SKM-1 (cell line): ENCODE measurements at regions not wholly inside any gene's neighbourhood (a gene's known extent, or its start where the extent isn't known, plus 50 kb on each side); places are given as distances from the start of the nearest gene placed in this dataset.

Source experiments
- DNase-seq: peaks from one replicate; lab custom pipeline; 2025; ENCODE audit not compliant: unreplicated experiment; lab: John Stamatoyannopoulos, UW

- no peak for DNase-seq
Observed at GRCh38 chr6:134642279-134642678, 307.6 kb downstream of the ALDH8A1 start.

- DNase-seq: peak; percentile 70
Observed at GRCh38 chr6:134640975-134641429, 308.9 kb downstream of the ALDH8A1 start.

DNA sequence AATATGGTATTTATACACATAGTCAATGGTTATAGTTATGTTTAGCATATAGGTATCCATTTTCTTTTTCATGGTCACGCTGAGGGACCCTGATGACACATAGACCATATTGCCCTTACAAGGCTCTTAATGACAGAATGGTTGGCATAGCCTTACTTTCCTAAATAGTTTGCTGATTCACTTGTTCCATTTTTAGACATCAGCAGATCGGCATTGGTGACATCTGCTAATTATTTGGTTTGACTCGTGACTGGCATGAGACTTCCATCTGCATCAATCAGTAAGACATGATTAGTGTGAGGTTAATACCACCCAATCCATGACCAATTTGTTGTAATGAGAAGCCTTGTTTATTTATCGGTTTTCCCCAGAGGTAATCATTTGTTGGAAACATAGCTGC is 309.7 kb downstream of the ALDH8A1 start:
- DNase-seq: no peak

- no peak for DNase-seq
Observed at GRCh38 chr6:134637847-134638437, 312.0 kb downstream of the ALDH8A1 start.

GRCh38 chr6:134637282-134637681 is 312.6 kb downstream of the ALDH8A1 start:
- no peak for DNase-seq

DNA sequence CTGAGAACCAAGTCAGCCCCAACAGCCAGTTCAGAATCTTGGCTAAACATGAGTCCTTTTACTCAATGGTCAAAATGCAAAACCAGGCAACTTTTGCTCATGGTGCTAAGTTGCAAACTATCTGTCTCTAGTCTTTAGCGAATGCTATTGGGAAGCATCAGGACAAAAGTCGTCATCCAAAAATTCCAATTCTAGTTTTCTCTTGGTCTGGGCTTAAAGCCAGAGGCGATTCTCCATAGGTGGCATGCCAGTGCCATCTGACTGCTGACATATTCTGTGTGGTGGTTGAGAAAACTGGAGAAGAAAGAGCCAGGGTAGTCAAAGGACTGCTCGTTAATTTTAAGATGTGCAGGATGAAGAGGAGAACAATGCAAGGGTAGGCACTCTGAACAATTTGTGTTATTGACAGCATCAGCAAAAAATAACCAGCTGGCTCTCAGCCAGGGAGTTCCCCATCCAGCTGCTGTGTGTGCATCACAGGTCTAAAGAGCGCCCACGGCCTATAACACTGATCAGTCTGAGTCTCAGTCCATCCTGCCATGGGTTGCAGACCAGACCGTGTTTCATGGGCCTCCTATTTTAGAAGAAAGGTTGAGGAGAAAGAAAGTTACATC is 313.6 kb downstream of the ALDH8A1 start:
- DNase-seq: no peak

DNA sequence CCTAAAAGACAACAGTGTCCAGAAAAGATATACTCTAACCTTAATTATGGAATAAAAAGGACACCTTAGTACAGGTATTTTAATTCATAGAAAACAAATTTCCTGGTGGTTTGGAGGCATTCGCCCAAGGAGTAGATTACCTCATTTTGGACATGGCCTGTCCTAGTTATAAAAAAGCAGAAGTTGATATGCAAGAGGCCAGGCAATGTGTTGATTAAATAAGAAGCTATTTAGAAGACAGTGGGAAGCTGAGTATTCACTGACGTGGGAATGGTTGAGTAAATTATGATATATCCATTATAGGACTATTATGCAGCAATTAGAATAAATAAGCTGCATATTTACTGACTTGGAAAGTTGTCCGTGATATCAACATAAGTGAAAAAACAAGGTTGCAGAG is 314.9 kb downstream of the ALDH8A1 start:
- DNase-seq: peak; percentile 35

DNA sequence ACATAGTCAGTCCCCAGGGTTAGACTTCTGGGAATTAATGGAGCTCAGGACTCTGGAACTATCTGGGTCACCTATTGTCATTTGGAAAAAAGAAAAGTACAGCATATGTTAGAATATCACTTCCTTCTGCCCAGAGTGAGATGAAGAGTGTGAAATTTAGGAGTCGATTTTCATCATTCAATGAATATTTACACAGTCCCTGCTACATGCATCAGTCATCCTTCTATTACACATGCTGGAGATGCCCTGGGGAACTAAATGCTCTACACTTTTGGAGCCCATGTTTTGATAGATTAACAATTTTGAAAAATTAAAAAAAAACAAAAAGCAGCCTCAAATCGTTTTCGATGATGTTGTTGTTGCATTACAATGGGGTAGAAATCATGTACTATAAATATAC is 315.4 kb downstream of the ALDH8A1 start:
- no peak for DNase-seq

DNA sequence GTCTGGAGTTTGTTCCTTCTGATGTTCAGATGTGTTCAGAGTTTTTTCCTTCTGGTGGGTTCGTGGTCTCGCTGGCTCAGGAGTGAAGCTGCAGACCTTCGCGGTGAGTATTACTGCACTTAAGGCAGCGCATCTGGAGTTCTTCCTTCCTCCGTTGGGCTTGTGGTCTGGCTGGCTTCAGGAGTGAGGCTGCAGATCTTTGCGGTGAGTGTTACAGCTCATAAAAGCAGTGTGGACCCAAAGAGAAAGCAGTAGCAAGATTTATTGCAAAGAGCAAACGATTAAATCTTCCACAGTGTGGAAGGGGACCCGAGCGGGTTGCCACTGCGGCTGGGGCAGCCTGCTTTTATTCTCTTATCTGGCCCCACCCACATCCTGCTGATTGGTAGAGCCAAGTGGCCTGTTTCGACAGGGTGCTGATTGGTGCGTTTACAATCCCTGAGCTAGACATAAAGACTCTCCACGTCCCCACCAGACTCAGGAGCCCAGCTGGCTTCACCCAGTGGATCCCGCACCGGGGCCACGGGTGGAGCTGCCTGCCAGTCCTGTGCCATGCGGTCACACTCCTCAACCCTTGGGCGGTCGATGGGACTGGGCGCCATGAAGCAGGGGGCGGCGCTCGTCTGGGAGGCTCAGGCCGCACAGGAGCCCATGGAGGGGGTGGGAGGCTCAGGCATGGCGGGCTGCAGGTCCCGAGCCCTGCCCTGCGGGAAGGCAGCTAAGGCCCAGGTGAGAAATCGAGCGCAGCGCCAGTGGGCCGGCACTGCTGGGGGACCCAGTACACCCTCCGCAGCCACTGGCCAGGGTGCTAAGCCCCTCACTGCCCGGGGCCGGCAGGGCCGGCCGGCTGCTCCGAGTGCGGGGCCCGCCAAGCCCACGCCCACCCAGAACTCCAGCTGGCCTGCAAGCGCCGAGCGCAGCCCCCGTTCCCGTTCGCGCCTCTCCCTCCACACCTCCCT is 315.3 kb upstream of the SGK1 start:
- DNase-seq: peak; percentile 62

GRCh38 chr6:134632024-134632423 is 314.1 kb upstream of the SGK1 start:
- no peak for DNase-seq

GRCh38 chr6:134631398-134631924 is 313.5 kb upstream of the SGK1 start:
- no peak for DNase-seq

GRCh38 chr6:134630508-134631121 is 312.7 kb upstream of the SGK1 start:
- peak; percentile 70 for DNase-seq

DNA sequence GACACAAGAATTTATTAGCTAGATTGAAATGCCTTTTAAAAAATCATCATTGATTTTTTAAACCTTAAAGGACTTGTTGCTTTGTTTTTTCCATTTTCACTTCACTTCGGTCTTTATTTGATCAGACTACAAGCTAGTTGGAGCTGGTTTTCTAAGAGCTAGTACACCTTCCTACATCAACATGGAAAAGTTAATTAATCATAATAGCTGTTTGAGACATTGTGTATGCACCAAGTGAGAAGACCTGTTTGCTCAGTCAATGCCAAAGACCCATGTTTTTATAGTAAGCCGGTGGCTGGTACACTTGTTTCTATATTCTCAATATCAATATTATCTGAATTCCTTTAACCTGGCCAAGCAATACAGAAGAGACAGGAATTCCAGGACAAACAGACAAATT is 310.2 kb upstream of the SGK1 start:
- DNase-seq: no peak

- no peak for DNase-seq
Observed at GRCh38 chr6:134627707-134628106, 309.8 kb upstream of the SGK1 start.

- DNase-seq: no peak
Observed at GRCh38 chr6:134626589-134626988, 308.7 kb upstream of the SGK1 start.

- DNase-seq: no peak
Observed at GRCh38 chr6:134626086-134626485, 308.2 kb upstream of the SGK1 start.

DNA sequence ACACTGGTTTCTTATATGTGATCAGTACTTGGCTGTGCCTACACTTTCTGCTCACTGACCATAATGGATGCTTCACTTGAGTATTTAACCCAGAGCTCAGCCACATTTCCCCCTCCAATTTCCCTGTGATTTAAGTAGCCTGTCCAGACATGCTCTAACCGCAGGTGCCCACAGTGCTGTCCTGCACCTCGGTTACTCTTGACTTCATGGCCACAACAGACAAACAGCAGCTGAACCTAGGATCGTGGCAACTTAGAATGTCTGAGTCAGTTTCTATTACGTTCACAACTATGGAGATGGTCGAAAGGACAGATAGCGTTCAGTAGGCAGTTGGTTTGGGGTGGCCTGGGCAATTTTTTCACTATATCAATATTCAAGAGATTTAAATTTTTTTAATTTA is 306.9 kb upstream of the SGK1 start:
- no peak for DNase-seq

- DNase-seq: peak; percentile 80
Observed at GRCh38 chr6:134623401-134623800, 305.5 kb upstream of the SGK1 start.

GRCh38 chr6:134622382-134623173 is 304.7 kb upstream of the SGK1 start:
- no peak for DNase-seq

DNA sequence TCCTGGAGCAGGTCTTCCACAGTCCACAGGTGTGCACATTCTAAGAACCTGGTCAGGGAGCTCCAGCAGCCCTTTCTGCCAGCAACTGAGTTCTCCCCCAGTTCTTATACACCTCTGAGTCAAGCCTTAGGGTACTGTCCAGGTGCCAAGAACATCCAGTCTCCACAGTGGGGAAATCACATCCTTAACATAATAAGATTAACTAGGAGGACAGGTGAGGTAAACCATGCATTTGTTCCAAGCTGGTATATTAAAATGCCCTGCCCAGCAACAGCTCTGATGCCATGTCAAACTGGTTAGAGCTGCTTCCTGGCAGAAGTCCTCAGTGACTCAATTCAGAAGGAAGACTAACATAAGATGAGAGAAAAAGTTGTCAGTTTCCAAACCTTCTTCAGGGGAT is 303.9 kb upstream of the SGK1 start:
- no peak for DNase-seq
